Stomach (tissue), 4 donors: ENCODE measurements at regions not wholly inside any gene's neighbourhood (a gene's known extent, or its start where the extent isn't known, plus 50 kb on each side); places are given as distances from the start of the nearest gene placed in this dataset.

Experiments
- EP300 ChIP-seq: sonication (generic); formaldehyde crosslinking; IDR thresholded peaks from one replicate; pipeline ENCODE4 v1.6.1; 2017; ENCODE audit warnings: antibody characterized with exemption
- POLR2AphosphoS5 ChIP-seq, 3 donors: sonication (generic); formaldehyde crosslinking; IDR thresholded peaks; one replicate each; pipeline ENCODE4 v1.6.1; 2016; ENCODE audit warnings: antibody characterized with exemption in 3 of 3
- TF ChIP-seq, protein P1 (sequence below), 7 experiments: fragments of 450-650 bp in 4 of 7; fragments of 200-600 bp in 3 of 7; sonication (generic) in 3 of 7; IDR thresholded peaks; one replicate each; pipeline ENCODE4 v1.5.1; 2016 to 2019; ENCODE audit warnings: antibody characterized with exemption in 7 of 7, control low read depth in 2 of 7, mild to moderate bottlenecking in 1 of 7

DNA sequence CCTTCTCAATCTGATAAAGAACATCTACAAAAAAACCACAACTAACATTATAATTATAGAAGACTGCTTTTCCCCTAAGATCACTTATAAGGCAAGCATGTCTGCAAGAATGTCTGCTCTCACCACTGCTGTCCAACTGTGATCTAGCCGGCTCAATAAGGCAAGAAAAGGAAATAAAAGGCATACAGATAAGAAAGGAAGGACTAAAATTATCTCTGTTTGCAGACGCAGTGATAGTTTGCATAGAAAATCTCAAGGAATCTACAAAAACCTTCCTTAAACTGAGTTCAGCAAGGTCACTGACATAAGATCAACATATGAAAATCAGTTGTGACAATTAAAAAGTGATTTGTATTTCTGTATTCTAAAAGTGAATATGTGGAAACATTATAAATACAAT is 138.0 kb upstream of the EGLN3 start:
- TF ChIP-seq, protein P1, sequence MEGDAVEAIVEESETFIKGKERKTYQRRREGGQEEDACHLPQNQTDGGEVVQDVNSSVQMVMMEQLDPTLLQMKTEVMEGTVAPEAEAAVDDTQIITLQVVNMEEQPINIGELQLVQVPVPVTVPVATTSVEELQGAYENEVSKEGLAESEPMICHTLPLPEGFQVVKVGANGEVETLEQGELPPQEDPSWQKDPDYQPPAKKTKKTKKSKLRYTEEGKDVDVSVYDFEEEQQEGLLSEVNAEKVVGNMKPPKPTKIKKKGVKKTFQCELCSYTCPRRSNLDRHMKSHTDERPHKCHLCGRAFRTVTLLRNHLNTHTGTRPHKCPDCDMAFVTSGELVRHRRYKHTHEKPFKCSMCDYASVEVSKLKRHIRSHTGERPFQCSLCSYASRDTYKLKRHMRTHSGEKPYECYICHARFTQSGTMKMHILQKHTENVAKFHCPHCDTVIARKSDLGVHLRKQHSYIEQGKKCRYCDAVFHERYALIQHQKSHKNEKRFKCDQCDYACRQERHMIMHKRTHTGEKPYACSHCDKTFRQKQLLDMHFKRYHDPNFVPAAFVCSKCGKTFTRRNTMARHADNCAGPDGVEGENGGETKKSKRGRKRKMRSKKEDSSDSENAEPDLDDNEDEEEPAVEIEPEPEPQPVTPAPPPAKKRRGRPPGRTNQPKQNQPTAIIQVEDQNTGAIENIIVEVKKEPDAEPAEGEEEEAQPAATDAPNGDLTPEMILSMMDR (IDR thresholded peaks at IDR 0.05), result no peak
- TF ChIP-seq POLR2AphosphoS5 (IDR thresholded peaks at IDR 0.05), result no peak
- no peak for TF ChIP-seq EP300
